ENCODE measurements at regions not wholly inside any gene's neighbourhood (a gene's known extent, or its start where the extent isn't known, plus 50 kb on each side); places are given as distances from the start of the nearest gene placed in this dataset.
"Not testable (repeated sequence)": the region's sequence is repeated elsewhere in the genome, so short reads cannot be mapped to it uniquely, and the experiment has no call there.

- Mint-ChIP-seq H3K9me3 (peaks cover 2 to 5% of the 10 kb centered on the region in 2 donors), H3K27me3 (ENCODE audit: low read depth) (no peaks in the 10 kb centered on the region), H3K4me1 (ENCODE audit: low read depth) (no peaks in the 10 kb centered on the region), H3K27ac (no peak overlapping the region), H3K36me3 (ENCODE audit: insufficient read depth in 2 of 2) (no peaks in the 10 kb centered on the region), H3K4me3 (no peak overlapping the region)
- DNase-seq (no peak), ATAC-seq (replicated peaks in 1 of 2) (no peak)
These were observed 568.9 kb downstream of the ANKRD50 start for GRCh38 chr4:124143632-124144031.

GRCh38 chr4:124144238-124144654 lies 568.3 kb downstream of the ANKRD50 start:
- DNase-seq (no peak), ATAC-seq (replicated peaks in 1 of 2) (no peak)
- Mint-ChIP-seq H3K4me3 (no peak overlapping the region), H3K9me3 (peaks cover 0 to 2% of the 10 kb centered on the region in 2 donors), H3K36me3 (ENCODE audit: insufficient read depth in 2 of 2) (no peaks in the 10 kb centered on the region), H3K27ac (no peak overlapping the region), H3K27me3 (ENCODE audit: low read depth) (no peaks in the 10 kb centered on the region), H3K4me1 (ENCODE audit: low read depth) (no peaks in the 10 kb centered on the region)

- H3K4me1 Mint-ChIP-seq (ENCODE audit: low read depth), result no peaks in the 10 kb centered on the region
- no peak overlapping the region for H3K4me3 Mint-ChIP-seq
- H3K27ac Mint-ChIP-seq, result no peak overlapping the region
- no peaks in the 10 kb centered on the region for H3K36me3 Mint-ChIP-seq (ENCODE audit: insufficient read depth in 2 of 2)
- no peaks in the 10 kb centered on the region for H3K9me3 Mint-ChIP-seq
- ATAC-seq (replicated peaks in 1 of 2), result no peak
- no peak for DNase-seq
- H3K27me3 Mint-ChIP-seq (ENCODE audit: low read depth), result no peaks in the 10 kb centered on the region
These were observed 566.5 kb downstream of the ANKRD50 start for GRCh38 chr4:124146068-124146467.

GRCh38 chr4:124151031-124151430 lies 561.5 kb downstream of the ANKRD50 start:
- H3K36me3 Mint-ChIP-seq (ENCODE audit: insufficient read depth in 2 of 2), result no peaks in the 10 kb centered on the region
- peaks cover 0 to 2% of the 10 kb centered on the region in 2 donors for H3K9me3 Mint-ChIP-seq
- H3K4me1 Mint-ChIP-seq (ENCODE audit: low read depth), result no peaks in the 10 kb centered on the region
- H3K4me3 Mint-ChIP-seq, result no peak overlapping the region
- ATAC-seq (replicated peaks in 1 of 2), result no peak
- H3K27ac Mint-ChIP-seq, result no peak overlapping the region
- no peaks in the 10 kb centered on the region for H3K27me3 Mint-ChIP-seq (ENCODE audit: low read depth)
- no peak for DNase-seq

GRCh38 chr4:124152132-124152531 lies 560.4 kb downstream of the ANKRD50 start:
- Mint-ChIP-seq H3K27me3 (ENCODE audit: low read depth) (no peaks in the 10 kb centered on the region), H3K4me1 (ENCODE audit: low read depth) (no peaks in the 10 kb centered on the region), H3K9me3 (peaks cover 0 to 5% of the 10 kb centered on the region in 2 donors), H3K4me3 (no peak overlapping the region), H3K36me3 (ENCODE audit: insufficient read depth in 2 of 2) (no peaks in the 10 kb centered on the region), H3K27ac (no peak overlapping the region)
- DNase-seq (no peak), ATAC-seq (replicated peaks in 1 of 2) (no peak)

- no peaks in the 10 kb centered on the region for H3K27me3 Mint-ChIP-seq (ENCODE audit: low read depth)
- H3K27ac Mint-ChIP-seq, result no peak overlapping the region
- H3K36me3 Mint-ChIP-seq (ENCODE audit: insufficient read depth in 2 of 2), result no peaks in the 10 kb centered on the region
- H3K4me3 Mint-ChIP-seq, result no peak overlapping the region
- H3K9me3 Mint-ChIP-seq, result peaks cover 0 to 5% of the 10 kb centered on the region in 2 donors
- no peak for DNase-seq
- no peaks in the 10 kb centered on the region for H3K4me1 Mint-ChIP-seq (ENCODE audit: low read depth)
- ATAC-seq (replicated peaks in 1 of 2), result no peak
These were observed 557.3 kb downstream of the ANKRD50 start for GRCh38 chr4:124155239-124155638.

GRCh38 chr4:124157396-124158083 lies 555.0 kb downstream of the ANKRD50 start:
- Mint-ChIP-seq H3K4me3 (no peak overlapping the region), H3K4me1 (ENCODE audit: low read depth) (no peaks in the 10 kb centered on the region), H3K36me3 (ENCODE audit: insufficient read depth in 2 of 2) (no peaks in the 10 kb centered on the region), H3K27ac (no peak overlapping the region), H3K27me3 (ENCODE audit: low read depth) (no peaks in the 10 kb centered on the region), H3K9me3 (peaks cover 3 to 4% of the 10 kb centered on the region in 2 donors)
- DNase-seq, result no peak
- no peak for ATAC-seq (replicated peaks in 1 of 2)

- H3K36me3 Mint-ChIP-seq (ENCODE audit: insufficient read depth in 2 of 2), result no peaks in the 10 kb centered on the region
- H3K27ac Mint-ChIP-seq, result no peak overlapping the region
- H3K9me3 Mint-ChIP-seq, result peaks cover under 1 to 5% of the 10 kb centered on the region in 2 donors
- ATAC-seq (replicated peaks in 1 of 2), result no peak
- H3K4me1 Mint-ChIP-seq (ENCODE audit: low read depth), result no peaks in the 10 kb centered on the region
- no peak for DNase-seq
- H3K27me3 Mint-ChIP-seq (ENCODE audit: low read depth), result no peaks in the 10 kb centered on the region
- no peak overlapping the region for H3K4me3 Mint-ChIP-seq
These were observed 549.1 kb downstream of the ANKRD50 start for GRCh38 chr4:124163401-124163800.

- H3K27me3 Mint-ChIP-seq (ENCODE audit: low read depth), result no peaks in the 10 kb centered on the region
- H3K36me3 Mint-ChIP-seq (ENCODE audit: insufficient read depth in 2 of 2), result peaks cover 0 to 2% of the 10 kb centered on the region in 2 donors
- peaks cover 4 to 8% of the 10 kb centered on the region in 2 donors for H3K9me3 Mint-ChIP-seq
- no peak overlapping the region for H3K27ac Mint-ChIP-seq
- no peak for ATAC-seq (replicated peaks in 1 of 2)
- no peak for DNase-seq
- H3K4me3 Mint-ChIP-seq, result no peak overlapping the region
- no peaks in the 10 kb centered on the region for H3K4me1 Mint-ChIP-seq (ENCODE audit: low read depth)
These were observed 544.9 kb downstream of the ANKRD50 start for GRCh38 chr4:124167602-124168001.

GRCh38 chr4:124169524-124169923 lies 543.0 kb downstream of the ANKRD50 start:
- not testable (repeated sequence) for DNase-seq; H3K9me3 Mint-ChIP-seq; ATAC-seq (replicated peaks in 1 of 2); H3K4me3 Mint-ChIP-seq; H3K4me1 Mint-ChIP-seq (ENCODE audit: low read depth); H3K36me3 Mint-ChIP-seq (ENCODE audit: insufficient read depth in 2 of 2); H3K27me3 Mint-ChIP-seq (ENCODE audit: low read depth); H3K27ac Mint-ChIP-seq

- H3K9me3 Mint-ChIP-seq, result peaks cover 0 to 4% of the 10 kb centered on the region in 2 donors
- peaks cover 0 to 2% of the 10 kb centered on the region in 2 donors for H3K36me3 Mint-ChIP-seq (ENCODE audit: insufficient read depth in 2 of 2)
- no peak for DNase-seq
- no peak for ATAC-seq (replicated peaks in 1 of 2)
- no peak overlapping the region for H3K4me3 Mint-ChIP-seq
- H3K27me3 Mint-ChIP-seq (ENCODE audit: low read depth), result no peaks in the 10 kb centered on the region
- no peaks in the 10 kb centered on the region for H3K4me1 Mint-ChIP-seq (ENCODE audit: low read depth)
- no peak overlapping the region for H3K27ac Mint-ChIP-seq
These were observed 538.6 kb downstream of the ANKRD50 start for GRCh38 chr4:124173912-124174311.

- H3K4me1 Mint-ChIP-seq (ENCODE audit: low read depth), result no peaks in the 10 kb centered on the region
- no peaks in the 10 kb centered on the region for H3K27me3 Mint-ChIP-seq (ENCODE audit: low read depth)
- H3K9me3 Mint-ChIP-seq, result no peaks in the 10 kb centered on the region
- no peaks in the 10 kb centered on the region for H3K36me3 Mint-ChIP-seq (ENCODE audit: insufficient read depth in 2 of 2)
- H3K4me3 Mint-ChIP-seq, result no peak overlapping the region
- no peak for DNase-seq
- H3K27ac Mint-ChIP-seq, result no peak overlapping the region
- ATAC-seq (replicated peaks in 1 of 2), result no peak
These were observed 534.7 kb downstream of the ANKRD50 start for GRCh38 chr4:124177647-124178425.

- ATAC-seq (replicated peaks in 1 of 2) (no peak), DNase-seq (no peak)
- Mint-ChIP-seq H3K36me3 (ENCODE audit: insufficient read depth in 2 of 2) (no peaks in the 10 kb centered on the region), H3K4me3 (no peak overlapping the region), H3K4me1 (ENCODE audit: low read depth) (no peaks in the 10 kb centered on the region), H3K27me3 (ENCODE audit: low read depth) (no peaks in the 10 kb centered on the region), H3K27ac (no peak overlapping the region), H3K9me3 (no peaks in the 10 kb centered on the region)
These were observed 534.0 kb downstream of the ANKRD50 start for GRCh38 chr4:124178449-124179021.

All from activated T-cell treated with anti-CD3 and anti-CD28 coated beads, Interleukin-2, amount 50 U/mL, for 72 hours (primary cell).